Limb (tissue), 2 donors: ENCODE measurements at regions not wholly inside any gene's neighbourhood (a gene's known extent, or its start where the extent isn't known, plus 50 kb on each side); places are given as distances from the start of the nearest gene placed in this dataset.
"Not testable (repeated sequence)": the region's sequence is repeated elsewhere in the genome, so short reads cannot be mapped to it uniquely, and the experiment has no call there.

Source experiments
- DNase-seq, 2 donors: peaks; one replicate each; pipeline ENCODE4 v3.0.0-alpha.2; 2016; ENCODE audit errors: extremely low spot score in 2 of 2

DNA sequence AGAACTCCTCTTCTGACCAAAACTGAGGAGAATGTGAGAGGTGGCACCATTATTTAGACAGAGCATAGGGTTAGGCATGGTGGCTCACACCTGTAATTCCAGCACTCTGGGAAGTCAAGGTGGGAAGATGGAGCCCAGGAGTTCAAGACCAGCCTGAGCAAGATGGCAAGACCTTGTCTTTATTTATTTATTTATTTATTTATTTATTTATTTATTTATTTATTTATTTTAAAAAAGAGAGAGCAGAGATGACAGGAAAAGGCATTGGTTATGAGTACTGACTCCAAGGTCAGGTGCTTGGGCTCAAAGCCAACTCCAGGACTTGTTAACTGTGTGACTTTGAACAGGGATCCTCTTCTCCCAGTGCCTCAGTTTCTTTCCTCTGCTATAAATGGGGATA is 217.7 kb downstream of the MEX3B start:
- DNase-seq: no peak

- DNase-seq: no peak
Measured at GRCh38 chr15:81825136-81825535, 220.7 kb downstream of the MEX3B start.

DNA sequence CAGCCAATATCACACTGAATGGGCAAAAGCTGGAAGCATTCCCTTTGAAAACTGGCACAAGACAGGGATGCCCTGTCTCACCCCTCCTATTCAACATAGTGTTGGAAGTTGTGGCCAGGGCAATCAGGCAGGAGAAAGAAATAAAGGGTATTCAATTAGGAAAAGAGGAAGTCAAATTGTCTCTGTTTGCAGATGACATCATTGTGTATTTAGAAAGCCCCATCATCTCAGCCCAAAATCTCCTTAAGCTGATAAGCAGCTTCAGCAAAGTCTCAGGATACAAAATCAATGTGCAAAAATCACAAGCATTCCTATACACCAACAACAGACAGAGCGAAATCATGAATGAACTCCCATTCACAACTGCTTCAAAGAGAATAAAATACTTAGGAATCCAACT is 223.2 kb downstream of the MEX3B start:
- not testable (repeated sequence) for DNase-seq

DNA sequence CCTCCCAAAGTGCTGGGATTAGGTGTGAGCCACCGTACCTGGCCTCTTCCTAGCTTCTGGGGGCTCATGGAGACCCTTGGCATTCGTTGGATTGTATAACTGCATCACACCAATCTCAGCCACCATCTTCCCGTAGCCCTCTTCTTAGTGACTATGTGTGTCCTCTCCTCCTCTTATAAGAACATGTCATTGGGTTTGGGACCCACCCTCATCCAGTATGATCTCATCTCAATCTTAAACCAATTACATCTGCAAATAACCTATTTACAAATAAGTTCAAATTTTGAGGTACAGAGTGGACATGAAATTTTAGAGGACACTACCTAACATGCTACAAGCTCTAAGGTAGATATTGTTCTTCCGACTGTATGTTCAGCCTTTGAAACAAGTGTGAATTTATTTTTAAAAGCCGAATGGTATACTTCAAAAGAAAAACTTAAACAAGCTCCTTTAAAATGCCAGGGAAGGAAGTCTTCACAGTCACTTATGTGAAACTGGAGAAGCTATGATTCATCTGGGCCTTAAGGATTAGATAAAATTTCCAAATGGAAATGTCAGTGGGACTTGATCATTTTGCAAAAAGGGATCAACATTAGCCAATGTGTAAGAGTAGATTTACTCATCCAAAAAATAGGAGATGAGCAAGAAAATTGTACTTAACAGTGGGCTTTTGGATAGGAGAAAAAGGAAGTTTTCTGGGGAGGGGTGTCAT is 225.7 kb downstream of the MEX3B start:
- no peak for DNase-seq

DNA sequence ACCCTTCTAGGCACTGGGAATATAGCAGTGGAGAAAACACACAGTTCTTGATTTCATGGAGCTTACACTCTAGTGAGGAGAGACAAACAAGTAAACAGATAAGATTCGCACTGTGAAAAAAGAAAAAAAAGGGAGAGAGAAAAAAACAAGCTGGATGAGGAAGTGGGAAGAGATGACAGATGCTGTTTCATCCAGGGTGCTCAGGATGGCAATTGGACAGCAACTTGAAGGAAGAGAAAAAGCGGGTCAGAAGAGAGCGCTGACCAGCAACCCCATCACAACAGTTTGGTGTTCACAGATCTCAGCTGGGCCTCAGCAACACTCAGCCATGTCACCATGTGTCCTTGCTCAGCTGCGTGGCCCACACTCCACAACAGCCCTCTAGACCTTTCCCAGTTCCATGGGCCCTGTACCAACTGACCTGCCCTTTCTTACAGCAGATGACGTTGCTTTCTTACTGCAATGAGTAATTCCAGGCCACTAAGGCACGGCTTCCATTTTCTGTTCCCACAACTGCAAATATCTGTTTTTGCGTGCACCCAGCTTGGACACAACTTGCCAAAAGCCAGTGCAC is 230.8 kb downstream of the MEX3B start:
- DNase-seq: no peak

DNA sequence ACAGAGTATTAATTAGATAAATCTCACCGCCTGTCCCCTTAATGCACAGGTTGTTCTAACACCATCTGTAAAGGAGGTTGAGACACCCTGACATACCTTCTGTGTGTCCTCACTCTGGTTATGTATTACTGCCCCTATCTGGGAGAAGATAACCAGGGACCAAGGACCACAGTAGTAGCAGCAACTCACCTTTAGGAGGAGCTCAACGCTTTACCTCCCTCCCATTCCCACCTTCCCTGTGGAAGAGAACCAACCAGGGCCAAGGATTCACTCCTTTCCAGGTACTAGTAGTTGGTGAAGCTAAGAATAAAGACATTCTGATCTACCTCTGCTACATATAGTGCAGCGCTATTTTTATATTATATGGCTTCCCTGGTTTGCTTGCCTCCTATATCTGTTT is 232.6 kb downstream of the MEX3B start:
- DNase-seq: no peak

DNA sequence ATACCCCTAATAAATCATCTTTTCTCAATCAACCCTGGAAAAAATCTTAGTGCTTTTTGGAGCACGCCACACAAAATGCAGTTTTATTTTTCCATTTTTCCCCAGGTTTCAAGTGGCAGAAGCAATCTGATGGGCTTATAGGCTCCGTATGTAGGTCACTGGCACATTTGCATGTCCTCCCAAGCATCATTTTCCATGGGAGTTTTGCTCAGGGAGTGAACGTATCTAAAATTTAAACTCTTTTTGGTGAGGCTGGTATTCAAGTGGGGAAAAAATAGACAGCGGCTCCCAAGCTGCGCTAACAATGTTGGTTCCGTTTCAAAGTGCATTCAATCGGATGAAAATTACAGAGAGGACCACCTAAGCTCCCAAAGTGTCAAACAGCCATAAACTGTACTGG is 233.4 kb downstream of the MEX3B start:
- DNase-seq: no peak

DNA sequence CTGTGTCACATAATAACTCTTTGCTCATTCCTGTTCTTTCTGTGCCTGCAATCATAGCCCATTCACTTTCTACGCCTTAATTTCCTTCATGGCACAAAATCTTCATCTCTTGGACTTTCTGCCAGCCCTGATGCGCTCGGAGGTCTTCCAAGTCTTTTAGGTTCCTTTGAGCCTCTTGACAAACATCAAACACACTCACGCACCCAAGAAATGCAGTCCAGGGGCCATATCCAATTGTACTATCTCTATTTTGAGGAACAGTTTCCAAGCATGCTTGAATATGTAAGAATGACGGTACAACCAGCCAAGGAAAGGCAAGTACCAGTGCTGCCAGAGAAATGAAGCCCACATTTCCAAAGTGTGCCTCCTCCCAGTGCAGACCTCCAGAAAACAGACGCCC is 234.1 kb downstream of the MEX3B start:
- DNase-seq: no peak

DNA sequence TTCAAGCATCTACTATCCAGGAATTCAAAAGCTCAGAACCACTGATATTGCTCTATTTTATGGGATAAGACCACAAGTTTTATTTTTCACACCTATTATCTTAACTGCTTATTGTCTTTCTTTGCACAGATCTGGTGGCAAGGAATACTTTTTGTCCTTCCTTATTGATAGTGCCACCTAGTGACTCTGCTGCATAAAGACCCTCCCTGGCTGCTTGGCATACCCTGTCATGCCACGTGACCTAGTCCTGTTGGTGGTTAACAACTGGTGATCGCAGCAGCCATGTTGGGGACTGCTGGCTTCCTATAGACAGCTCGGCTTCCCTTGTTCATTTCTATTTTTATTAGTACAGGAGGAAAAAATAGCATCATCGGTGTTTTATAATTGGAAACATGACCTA is 236.3 kb downstream of the MEX3B start:
- DNase-seq: peak in 1 of 2 donors; percentile 22

GRCh38 chr15:81807806-81808205 is 238.0 kb downstream of the MEX3B start:
- DNase-seq: no peak

DNA sequence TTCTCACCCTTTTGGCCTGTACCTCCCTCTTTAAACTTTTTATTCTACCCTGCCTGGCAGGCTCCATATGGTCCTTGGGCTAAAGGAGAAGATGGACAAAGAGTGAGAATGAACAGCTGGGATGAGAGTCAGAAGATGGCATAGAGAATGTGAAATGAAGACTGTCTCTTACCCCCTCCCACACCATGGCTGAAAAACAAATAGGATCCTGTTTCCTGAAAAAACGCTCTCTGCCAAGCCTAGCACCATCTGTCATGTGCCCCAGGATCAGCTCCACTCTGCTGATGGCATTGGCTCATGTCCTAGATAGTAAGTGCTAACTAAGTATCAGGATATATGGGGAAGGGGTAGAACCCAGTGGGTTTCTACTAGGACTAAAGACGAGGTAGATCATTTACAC is 238.6 kb downstream of the MEX3B start:
- peak in 1 of 2 donors; percentile 27 for DNase-seq

GRCh38 chr15:81795899-81796298 is 249.9 kb downstream of the MEX3B start:
- DNase-seq: no peak

DNA sequence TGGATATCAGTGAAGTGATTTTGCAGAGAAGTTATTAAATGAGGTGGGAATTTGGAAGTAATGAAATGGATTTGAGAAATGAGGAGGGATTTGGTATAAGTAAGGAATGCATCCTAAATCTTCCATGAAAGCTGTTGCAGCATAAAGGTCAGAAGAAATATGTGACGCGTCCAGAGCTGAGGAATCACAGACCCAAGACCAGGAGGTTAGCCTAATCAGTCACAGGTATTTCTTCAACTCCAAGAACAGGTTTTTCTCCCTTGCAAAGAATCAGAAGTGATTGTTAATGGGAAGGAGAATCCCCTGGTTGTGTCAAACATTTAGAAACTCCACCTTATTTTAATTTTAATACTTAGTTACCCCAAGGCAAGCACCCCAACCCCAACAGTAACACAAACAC is 253.2 kb downstream of the MEX3B start:
- no peak for DNase-seq

DNA sequence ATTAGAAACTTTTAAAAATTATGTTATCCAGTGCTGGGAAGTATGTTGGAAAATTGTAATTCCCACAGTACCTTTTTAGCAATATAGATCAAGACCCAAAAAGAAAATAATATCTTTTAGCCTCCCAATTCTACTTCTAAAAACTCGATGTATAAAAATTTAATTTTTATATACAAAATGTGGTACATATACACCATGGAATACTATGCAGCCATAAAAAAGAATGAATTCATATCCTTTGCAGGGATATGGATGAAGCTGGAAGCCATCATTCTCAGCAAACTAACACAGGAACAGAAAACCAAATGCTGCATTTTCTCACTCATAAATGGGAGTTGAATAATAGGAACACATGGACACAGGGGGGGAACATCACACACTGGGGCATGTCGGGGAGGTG is 254.5 kb downstream of the MEX3B start:
- not testable (repeated sequence) for DNase-seq

DNA sequence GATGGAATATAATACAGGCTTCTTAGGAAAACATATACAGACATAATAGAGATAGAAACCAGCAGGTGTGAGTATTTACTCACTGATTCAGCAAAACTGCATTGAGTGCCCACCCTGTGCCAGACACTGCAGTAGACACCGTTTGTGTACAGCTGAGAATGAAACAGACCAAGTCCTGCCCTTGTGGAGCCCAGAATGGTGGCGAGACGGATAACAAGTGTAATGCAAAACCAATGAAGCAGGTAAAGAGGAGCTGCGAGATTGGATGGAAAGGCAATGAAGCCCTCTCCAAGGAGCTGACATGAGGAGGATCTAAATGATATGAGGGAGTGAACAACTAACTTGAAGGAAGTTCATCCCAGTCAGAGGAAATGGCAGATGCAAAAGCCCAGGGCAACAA is 256.4 kb downstream of the MEX3B start:
- DNase-seq: no peak

DNA sequence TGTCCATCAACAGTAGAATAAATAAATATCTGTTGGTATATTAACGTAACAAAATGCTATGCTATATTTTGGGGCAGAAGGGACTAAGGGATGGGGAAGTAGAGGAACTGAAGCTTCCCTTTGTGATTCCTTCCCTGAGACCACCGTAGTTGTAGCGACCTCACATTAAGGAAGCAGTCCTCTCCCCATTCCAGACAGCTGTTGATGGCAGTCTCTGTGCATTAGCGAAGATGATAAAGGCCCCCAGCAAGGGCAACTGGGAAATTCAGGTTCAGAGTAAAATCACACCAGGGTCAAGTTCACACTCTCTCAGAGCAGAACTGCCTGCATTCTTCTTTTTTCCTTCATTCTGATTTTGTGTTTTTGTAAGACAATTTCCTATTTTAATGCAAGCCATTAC is 259.0 kb downstream of the MEX3B start:
- no peak for DNase-seq

- no peak for DNase-seq
Measured at GRCh38 chr15:81785679-81786078, 260.1 kb downstream of the MEX3B start.

DNA sequence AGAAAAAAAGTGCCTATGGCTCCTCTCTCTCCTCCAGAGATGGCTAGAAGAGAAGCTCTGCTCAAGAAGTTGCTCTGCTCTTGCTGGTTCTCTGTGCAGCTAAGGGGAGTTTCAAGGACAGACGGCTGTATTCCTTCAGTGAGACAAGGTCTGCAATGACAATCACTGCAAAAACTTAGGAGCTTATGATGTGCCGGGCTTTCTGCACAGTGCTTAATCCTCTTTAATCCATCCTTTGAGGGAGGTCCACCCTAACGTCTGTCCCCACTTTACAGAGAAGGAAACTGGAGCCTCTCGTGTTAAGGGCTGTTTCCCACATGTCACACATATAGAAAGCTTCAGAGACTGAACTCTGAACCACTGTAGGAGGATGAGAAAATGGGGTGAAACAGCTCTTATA is 260.6 kb downstream of the MEX3B start:
- DNase-seq: no peak

GRCh38 chr15:81784751-81785150 is 261.1 kb downstream of the MEX3B start:
- DNase-seq: no peak

DNA sequence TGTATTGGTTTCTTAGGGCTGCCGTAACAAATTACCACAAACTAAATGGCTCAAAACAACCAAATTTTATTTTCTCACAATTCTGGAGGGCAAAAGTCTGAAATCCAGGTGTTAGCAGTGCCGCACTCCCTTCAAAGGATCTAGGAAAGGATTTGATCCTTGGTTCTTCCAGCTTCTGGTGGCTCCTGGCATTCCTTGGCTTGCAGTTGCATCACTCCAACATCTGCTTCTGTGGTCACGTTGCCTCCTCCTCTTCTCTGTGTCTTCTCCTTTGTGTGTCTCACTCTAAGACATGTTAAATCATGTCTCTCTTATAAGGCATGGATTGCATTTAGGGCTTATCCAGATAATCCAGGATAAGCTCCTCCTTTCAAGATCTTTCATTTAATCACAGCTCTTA is 262.2 kb downstream of the MEX3B start:
- no peak for DNase-seq

DNA sequence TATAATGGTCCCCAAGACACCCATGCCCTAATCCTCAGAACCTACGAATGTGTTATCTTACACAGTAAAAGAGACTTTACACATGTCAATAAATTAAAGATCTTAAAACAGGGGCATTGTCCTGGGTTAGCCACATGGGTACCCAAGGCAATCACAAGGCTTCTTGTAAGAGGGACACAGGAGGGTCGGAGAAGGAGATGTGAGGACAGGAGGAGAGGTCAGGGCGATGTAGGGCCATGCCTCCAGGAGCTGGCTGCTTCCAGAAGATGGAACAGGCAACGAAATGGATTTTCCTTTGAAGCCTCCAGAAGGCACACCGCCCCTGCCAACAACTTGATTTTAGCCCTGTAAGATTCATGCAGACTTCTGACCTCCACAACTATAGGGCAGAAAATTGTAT is 262.7 kb downstream of the MEX3B start:
- DNase-seq: no peak

DNA sequence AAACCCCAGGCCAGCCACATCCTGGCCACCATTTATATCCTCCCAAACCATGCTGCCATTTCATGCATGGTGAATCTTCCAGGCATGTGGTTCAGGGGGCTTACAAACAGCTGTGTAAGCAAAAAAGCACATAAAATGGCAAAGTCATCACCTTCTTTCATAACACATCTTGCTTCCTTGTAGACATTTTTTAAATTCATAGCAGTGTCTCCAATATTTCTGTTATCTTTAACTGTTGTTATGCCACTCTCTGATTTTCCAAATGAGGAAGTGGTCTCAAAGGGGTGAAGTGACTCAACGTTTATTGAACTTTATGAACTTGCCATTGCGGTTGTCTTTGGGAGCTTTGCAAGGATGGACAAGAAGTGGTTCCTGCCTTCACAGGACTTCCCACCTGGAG is 264.4 kb downstream of the MEX3B start:
- DNase-seq: no peak

DNA sequence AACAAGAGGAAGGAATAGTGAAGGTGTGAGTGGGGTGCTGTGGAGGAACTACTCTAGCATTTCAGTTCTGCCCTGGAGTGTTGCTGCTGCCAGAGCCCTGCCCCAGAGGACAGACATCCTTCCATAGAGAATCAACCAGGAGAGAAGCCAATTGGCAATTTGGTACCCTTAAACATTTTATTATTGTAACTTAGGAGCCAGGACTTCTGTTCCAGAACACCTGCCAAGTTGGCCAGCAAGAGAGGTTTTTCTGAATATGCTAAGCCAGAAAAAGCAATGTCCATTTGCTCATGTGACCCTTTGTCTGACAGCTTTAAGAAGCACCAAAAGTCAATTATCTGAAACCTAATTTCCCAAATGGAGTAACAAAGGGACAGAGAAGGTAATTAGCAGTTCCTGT is 264.9 kb downstream of the MEX3B start:
- no peak for DNase-seq

DNA sequence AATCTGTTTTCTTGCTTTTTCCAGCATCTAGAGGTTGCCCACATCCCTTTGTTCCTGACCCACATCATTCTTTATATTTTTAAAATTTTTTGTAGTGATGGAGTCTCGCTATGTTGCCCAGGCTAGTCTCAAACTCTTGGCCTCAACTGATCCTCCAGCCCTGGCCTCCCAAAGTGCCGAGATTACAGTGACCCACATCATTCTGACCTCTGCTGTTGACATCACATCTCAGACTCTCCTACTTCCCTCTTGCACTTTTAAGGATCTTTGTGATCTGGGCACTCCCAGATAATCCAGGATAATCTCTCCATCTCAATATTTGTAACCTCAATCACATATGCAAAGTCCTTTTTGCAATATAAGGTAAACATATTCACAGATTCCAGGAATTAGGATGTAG is 266.6 kb downstream of the MEX3B start:
- no peak for DNase-seq
